ENCODE measurements at regions not wholly inside any gene's neighbourhood (a gene's known extent, or its start where the extent isn't known, plus 50 kb on each side); places are given as distances from the start of the nearest gene placed in this dataset.
"Not testable (repeated sequence)": the region's sequence is repeated elsewhere in the genome, so short reads cannot be mapped to it uniquely, and the experiment has no call there.

- DNase-seq, result no peak
These were observed 92.4 kb upstream of the LIFR start for GRCh38 chr5:38648703-38649291.

GRCh38 chr5:38650540-38650939 is 94.1 kb upstream of the LIFR start:
- DNase-seq, result no peak

- no peak for DNase-seq
These were observed 94.5 kb upstream of the LIFR start for GRCh38 chr5:38650946-38651345.

GRCh38 chr5:38651806-38652205 is 95.4 kb upstream of the LIFR start:
- no peak for DNase-seq

GRCh38 chr5:38653389-38653788 is 96.9 kb upstream of the LIFR start:
- DNase-seq, result no peak

GRCh38 chr5:38655691-38656090 is 99.2 kb upstream of the LIFR start:
- DNase-seq, result no peak

- DNase-seq, result no peak
These were observed 100.1 kb upstream of the LIFR start for GRCh38 chr5:38656568-38656967.

GRCh38 chr5:38657020-38657419 is 100.6 kb upstream of the LIFR start:
- DNase-seq, result no peak

- DNase-seq, result peak; percentile 98
These were observed 103.8 kb upstream of the LIFR start for GRCh38 chr5:38660194-38660668.

GRCh38 chr5:38662090-38662489 is 105.6 kb upstream of the LIFR start:
- DNase-seq, result no peak

- DNase-seq, result no peak
These were observed 106.8 kb upstream of the LIFR start for GRCh38 chr5:38663249-38663648.

- DNase-seq, result no peak
These were observed 110.4 kb upstream of the LIFR start for GRCh38 chr5:38666668-38667498.

GRCh38 chr5:38667499-38667776 is 111.0 kb upstream of the LIFR start:
- DNase-seq, result no peak

GRCh38 chr5:38669361-38669880 is 113.0 kb upstream of the LIFR start:
- DNase-seq, result no peak

GRCh38 chr5:38670066-38670465 is 113.6 kb upstream of the LIFR start:
- no peak for DNase-seq

GRCh38 chr5:38670878-38671277 is 114.4 kb upstream of the LIFR start:
- no peak for DNase-seq

- DNase-seq, result no peak
These were observed 115.8 kb upstream of the LIFR start for GRCh38 chr5:38672059-38672788.

GRCh38 chr5:38673671-38674071 is 117.2 kb upstream of the LIFR start:
- DNase-seq, result no peak

- no peak for DNase-seq
These were observed 119.0 kb upstream of the LIFR start for GRCh38 chr5:38675443-38675842.

GRCh38 chr5:38677636-38678035 is 121.2 kb upstream of the LIFR start:
- DNase-seq, result no peak

GRCh38 chr5:38678076-38678475 is 121.6 kb upstream of the LIFR start:
- no peak for DNase-seq

GRCh38 chr5:38678697-38679096 is 122.3 kb upstream of the LIFR start:
- DNase-seq, result not testable (repeated sequence)

GRCh38 chr5:38680094-38680825 is 123.8 kb upstream of the LIFR start:
- DNase-seq, result no peak

All from NCI-H1436 treated with DMSO at 0.1 percent for 48 hours (cell line).